ENCODE measurements at regions not wholly inside any gene's neighbourhood (a gene's known extent, or its start where the extent isn't known, plus 50 kb on each side); places are given as distances from the start of the nearest gene placed in this dataset.
"Not testable (repeated sequence)": the region's sequence is repeated elsewhere in the genome, so short reads cannot be mapped to it uniquely, and the experiment has no call there.

DNA sequence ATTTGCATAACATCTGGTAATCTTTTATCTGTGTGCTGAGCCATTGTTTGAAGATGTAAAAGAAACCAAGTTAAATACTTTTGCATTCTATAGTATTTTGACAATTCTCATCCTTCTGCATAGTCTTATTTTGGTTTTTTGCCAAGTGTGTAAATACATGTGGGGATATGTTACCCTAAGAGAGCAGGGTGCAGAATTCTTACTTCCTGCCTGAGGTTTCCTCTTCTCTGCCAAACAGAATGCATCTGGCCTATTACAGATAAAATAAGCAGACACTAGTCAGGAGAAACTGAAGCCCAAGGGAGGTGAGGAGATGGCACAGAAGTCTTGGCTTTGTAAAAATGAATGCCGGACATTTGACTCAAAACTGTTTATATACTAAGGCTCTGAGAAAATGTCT is 462.1 kb downstream of the TMEM38B start:
- H3K4me3 Mint-ChIP-seq (ENCODE audit: unreplicated experiment), result no peak overlapping the region
- H3K4me1 Mint-ChIP-seq (ENCODE audit: low read depth, unreplicated experiment), result no peaks in the 10 kb centered on the region
- no peak for DNase-seq
- H3K9me3 Mint-ChIP-seq (ENCODE audit: unreplicated experiment), result no peaks in the 10 kb centered on the region
- H3K36me3 Mint-ChIP-seq (ENCODE audit: unreplicated experiment), result no peaks in the 10 kb centered on the region
- H3K27me3 Mint-ChIP-seq (ENCODE audit: unreplicated experiment), result peaks cover 2% of the 10 kb centered on the region
- H3K27ac Mint-ChIP-seq (ENCODE audit: unreplicated experiment), result no peak overlapping the region
- TF ChIP-seq, protein P1, sequence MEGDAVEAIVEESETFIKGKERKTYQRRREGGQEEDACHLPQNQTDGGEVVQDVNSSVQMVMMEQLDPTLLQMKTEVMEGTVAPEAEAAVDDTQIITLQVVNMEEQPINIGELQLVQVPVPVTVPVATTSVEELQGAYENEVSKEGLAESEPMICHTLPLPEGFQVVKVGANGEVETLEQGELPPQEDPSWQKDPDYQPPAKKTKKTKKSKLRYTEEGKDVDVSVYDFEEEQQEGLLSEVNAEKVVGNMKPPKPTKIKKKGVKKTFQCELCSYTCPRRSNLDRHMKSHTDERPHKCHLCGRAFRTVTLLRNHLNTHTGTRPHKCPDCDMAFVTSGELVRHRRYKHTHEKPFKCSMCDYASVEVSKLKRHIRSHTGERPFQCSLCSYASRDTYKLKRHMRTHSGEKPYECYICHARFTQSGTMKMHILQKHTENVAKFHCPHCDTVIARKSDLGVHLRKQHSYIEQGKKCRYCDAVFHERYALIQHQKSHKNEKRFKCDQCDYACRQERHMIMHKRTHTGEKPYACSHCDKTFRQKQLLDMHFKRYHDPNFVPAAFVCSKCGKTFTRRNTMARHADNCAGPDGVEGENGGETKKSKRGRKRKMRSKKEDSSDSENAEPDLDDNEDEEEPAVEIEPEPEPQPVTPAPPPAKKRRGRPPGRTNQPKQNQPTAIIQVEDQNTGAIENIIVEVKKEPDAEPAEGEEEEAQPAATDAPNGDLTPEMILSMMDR (IDR thresholded peaks at IDR 0.05; ENCODE audit: partially characterized antibody, unreplicated experiment), result no peak

DNA sequence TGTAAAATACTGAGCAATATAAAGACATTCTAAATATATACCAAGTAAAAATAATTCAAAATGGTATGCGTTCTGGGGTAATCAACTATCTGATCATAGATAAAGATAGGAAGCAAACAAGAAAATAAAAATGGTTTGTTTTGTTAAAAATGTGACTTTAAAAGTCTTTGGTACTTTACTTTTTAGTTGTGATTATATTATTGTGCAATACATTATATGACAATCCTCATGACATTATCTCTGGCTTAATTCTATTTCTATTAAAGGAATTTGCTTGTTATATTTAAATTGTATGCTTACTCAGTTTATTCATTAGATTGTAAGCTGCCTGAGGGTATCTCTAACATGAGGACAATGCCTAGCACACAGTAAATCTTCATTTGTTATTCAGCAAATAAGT is 477.9 kb downstream of the TMEM38B start:
- Mint-ChIP-seq H3K9me3 (ENCODE audit: unreplicated experiment) (peaks cover 1% of the 10 kb centered on the region), H3K27ac (ENCODE audit: unreplicated experiment) (no peak overlapping the region)

DNA sequence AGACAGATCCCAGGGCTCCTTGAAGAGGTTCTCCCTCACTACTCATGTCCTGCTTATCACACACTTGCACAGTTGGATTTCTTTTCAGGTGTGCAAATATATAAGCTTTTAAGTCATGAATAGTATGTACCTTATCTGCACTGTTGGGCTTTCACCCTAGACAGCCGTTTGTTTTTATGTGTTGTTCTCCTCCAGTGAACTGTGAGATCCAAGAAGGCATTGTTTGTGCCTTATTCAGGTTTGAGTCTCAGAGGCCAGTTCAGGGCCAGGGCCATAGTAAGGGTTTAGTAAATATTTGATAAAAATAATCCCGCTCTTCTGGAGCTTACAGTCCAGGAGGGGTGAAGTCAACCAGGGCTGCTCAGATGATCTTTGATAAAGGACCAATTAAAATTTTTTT is 480.0 kb downstream of the TMEM38B start:
- TF ChIP-seq, protein P1 (IDR thresholded peaks at IDR 0.05; ENCODE audit: partially characterized antibody, unreplicated experiment), result no peak
- Mint-ChIP-seq H3K36me3 (ENCODE audit: unreplicated experiment) (no peaks in the 10 kb centered on the region), H3K9me3 (ENCODE audit: unreplicated experiment) (no peaks in the 10 kb centered on the region)

More for the DNA sequence above, 477.9 kb downstream of the TMEM38B start:
- TF ChIP-seq, protein P1 (IDR thresholded peaks at IDR 0.05; ENCODE audit: partially characterized antibody, unreplicated experiment), result no peak
- no peaks in the 10 kb centered on the region for H3K36me3 Mint-ChIP-seq (ENCODE audit: unreplicated experiment)
- DNase-seq, result no peak
- H3K27me3 Mint-ChIP-seq (ENCODE audit: unreplicated experiment), result no peaks in the 10 kb centered on the region
- H3K4me1 Mint-ChIP-seq (ENCODE audit: low read depth, unreplicated experiment), result no peaks in the 10 kb centered on the region
- H3K4me3 Mint-ChIP-seq (ENCODE audit: unreplicated experiment), result no peak overlapping the region

DNA sequence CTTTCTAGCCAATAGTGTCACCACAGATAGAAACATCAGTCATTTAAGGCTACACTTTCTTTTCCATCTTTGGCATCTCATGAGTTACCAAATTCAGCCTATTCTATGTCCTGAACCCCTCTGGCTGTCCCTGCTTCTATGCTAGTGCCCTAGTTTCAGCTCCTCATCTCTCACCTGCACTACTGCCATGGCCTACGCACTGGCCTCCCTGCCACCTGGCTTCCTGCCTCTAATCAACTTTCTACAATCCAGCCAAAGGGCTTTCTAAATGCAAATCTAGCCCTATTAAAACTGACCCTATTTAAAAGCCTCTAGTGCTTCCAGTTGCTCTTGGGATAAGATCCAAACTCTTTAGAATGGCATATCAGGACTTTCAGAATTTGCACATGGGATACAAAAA is 482.9 kb downstream of the TMEM38B start:
- Mint-ChIP-seq H3K4me3 (ENCODE audit: unreplicated experiment) (no peak overlapping the region), H3K36me3 (ENCODE audit: unreplicated experiment) (no peaks in the 10 kb centered on the region), H3K27me3 (ENCODE audit: unreplicated experiment) (no peaks in the 10 kb centered on the region), H3K9me3 (ENCODE audit: unreplicated experiment) (no peaks in the 10 kb centered on the region), H3K4me1 (ENCODE audit: low read depth, unreplicated experiment) (no peaks in the 10 kb centered on the region), H3K27ac (ENCODE audit: unreplicated experiment) (no peak overlapping the region)
- no peak for DNase-seq
- TF ChIP-seq, protein P1 (IDR thresholded peaks at IDR 0.05; ENCODE audit: partially characterized antibody, unreplicated experiment), result no peak

More for the DNA sequence above, 480.0 kb downstream of the TMEM38B start:
- Mint-ChIP-seq H3K27me3 (ENCODE audit: unreplicated experiment) (no peaks in the 10 kb centered on the region), H3K4me3 (ENCODE audit: unreplicated experiment) (no peak overlapping the region), H3K4me1 (ENCODE audit: low read depth, unreplicated experiment) (no peaks in the 10 kb centered on the region), H3K27ac (ENCODE audit: unreplicated experiment) (no peak overlapping the region)
- no peak for DNase-seq

DNA sequence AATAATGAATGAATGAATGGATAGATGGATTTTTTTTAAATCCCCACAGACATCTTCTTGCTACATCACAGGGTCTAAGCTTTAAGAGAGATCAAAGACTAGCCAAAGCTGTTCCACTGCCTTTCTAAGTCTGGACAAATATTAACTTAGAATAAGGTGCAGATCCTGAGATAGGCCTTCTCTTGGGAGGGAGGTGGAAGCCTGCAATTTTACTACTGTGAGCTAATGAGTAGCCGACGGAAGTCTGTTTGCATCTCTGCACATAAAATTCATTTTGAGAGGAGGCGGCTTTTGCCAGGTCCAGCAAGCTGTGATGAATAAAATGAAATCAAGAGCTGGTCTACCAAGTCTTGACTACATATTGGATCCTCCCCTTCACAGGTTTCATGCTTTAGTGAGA is 484.9 kb downstream of the TMEM38B start:
- Mint-ChIP-seq H3K4me1 (ENCODE audit: low read depth, unreplicated experiment) (no peaks in the 10 kb centered on the region), H3K36me3 (ENCODE audit: unreplicated experiment) (no peaks in the 10 kb centered on the region)
- TF ChIP-seq, protein P1 (IDR thresholded peaks at IDR 0.05; ENCODE audit: partially characterized antibody, unreplicated experiment), result no peak

DNA sequence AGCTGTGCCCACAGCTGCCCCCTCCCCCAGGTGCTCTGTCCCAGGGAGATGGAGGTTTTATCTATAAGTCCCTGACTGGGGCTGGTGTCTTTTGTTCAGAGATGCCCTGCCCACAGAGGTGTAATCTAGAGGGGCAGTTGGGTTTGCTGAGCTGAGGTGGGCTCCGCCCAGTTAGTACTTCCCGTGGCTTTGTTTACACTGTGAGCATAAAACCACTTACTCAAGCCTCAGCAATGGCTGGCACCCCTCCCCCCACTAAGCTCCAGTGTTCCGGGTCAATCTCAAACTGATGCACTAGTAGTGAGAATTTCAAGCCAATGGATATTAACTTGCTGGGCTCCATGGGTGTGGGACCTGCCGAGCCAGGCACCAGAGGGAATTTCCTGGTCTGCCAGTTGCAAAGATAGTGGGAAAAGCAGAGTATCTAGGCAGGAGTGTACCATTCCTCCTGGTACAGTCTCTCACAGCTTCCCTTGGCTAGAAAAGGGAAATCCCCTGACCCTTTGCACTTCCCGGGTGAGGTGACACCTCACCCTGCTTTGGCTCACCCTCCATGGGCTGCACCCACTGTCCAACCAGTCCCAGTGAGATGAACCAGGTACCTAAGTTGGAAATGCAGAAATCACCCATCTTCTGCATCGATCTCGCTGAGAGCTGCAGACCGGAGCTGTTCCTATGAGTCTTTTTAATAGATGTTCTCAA is 509.6 kb downstream of the TMEM38B start:
- H3K27me3 Mint-ChIP-seq (ENCODE audit: unreplicated experiment); H3K27ac Mint-ChIP-seq (ENCODE audit: unreplicated experiment); H3K9me3 Mint-ChIP-seq (ENCODE audit: unreplicated experiment); H3K4me1 Mint-ChIP-seq (ENCODE audit: low read depth, unreplicated experiment); DNase-seq; H3K36me3 Mint-ChIP-seq (ENCODE audit: unreplicated experiment); H3K4me3 Mint-ChIP-seq (ENCODE audit: unreplicated experiment): not testable (repeated sequence)

More for the DNA sequence above, 484.9 kb downstream of the TMEM38B start:
- Mint-ChIP-seq H3K27me3 (ENCODE audit: unreplicated experiment) (no peaks in the 10 kb centered on the region), H3K4me3 (ENCODE audit: unreplicated experiment) (no peak overlapping the region), H3K27ac (ENCODE audit: unreplicated experiment) (no peak overlapping the region), H3K9me3 (ENCODE audit: unreplicated experiment) (no peaks in the 10 kb centered on the region)
- DNase-seq, result no peak

All from glutamatergic neuron (in vitro differentiated cells).